Astrocyte of the cerebellum (primary cell): ENCODE measurements at regions not wholly inside any gene's neighbourhood (a gene's known extent, or its start where the extent isn't known, plus 50 kb on each side); places are given as distances from the start of the nearest gene placed in this dataset.
"Not testable (repeated sequence)": the region's sequence is repeated elsewhere in the genome, so short reads cannot be mapped to it uniquely, and the experiment has no call there.

Experiments
- DNase-seq: peaks from one replicate; pipeline ENCODE4 v3.0.0-alpha.2; 2011; ENCODE audit warnings: low read depth
- H3K4me3 ChIP-seq: 2 replicates; pipeline ENCODE4 v1.5.1; 2011; ENCODE audit warnings: mild to moderate bottlenecking, low read depth, low read length, moderate library complexity
- CTCF ChIP-seq: IDR thresholded peaks from 2 replicates; pipeline ENCODE4 v1.5.1; 2012; ENCODE audit warnings: low read length, low read depth, moderate library complexity, mild to moderate bottlenecking; ENCODE audit errors: missing control alignments
- in situ Hi-C: cut with HindIII; loops from 2 replicates; pipeline ENCODE4 v1.10.0; 2017; ENCODE audit warnings: low sequenced_read_pairs

GRCh38 chr7:53609185-53609584 is 573.8 kb downstream of the POM121L12 start:
- in situ Hi-C loops: no loop called here
- TF ChIP-seq CTCF: no peak
- DNase-seq: no peak
- H3K4me3 ChIP-seq: no peak overlapping the region

GRCh38 chr7:53611043-53611442 is 575.6 kb downstream of the POM121L12 start:
- in situ Hi-C loops: no loop called here
- TF ChIP-seq CTCF: no peak
- no peak for DNase-seq
- H3K4me3 ChIP-seq: no peak overlapping the region

- in situ Hi-C loops: no loop called here
- DNase-seq: no peak
- H3K4me3 ChIP-seq: no peak overlapping the region
- no peak for TF ChIP-seq CTCF
These were observed 588.9 kb downstream of the POM121L12 start for GRCh38 chr7:53624356-53624755.

GRCh38 chr7:53628775-53629174 is 593.3 kb downstream of the POM121L12 start:
- DNase-seq: no peak
- no peak overlapping the region for H3K4me3 ChIP-seq
- in situ Hi-C loops: no loop called here
- no peak for TF ChIP-seq CTCF

- H3K4me3 ChIP-seq, in situ Hi-C loops: not testable (repeated sequence)
These were observed 599.8 kb downstream of the POM121L12 start for GRCh38 chr7:53635251-53635650.

GRCh38 chr7:53638517-53638916 is 603.1 kb downstream of the POM121L12 start:
- TF ChIP-seq CTCF: no peak
- no peak for DNase-seq
- no peak overlapping the region for H3K4me3 ChIP-seq
- in situ Hi-C loops: no loop called here

More at GRCh38 chr7:53635251-53635650, 599.8 kb downstream of the POM121L12 start:
- DNase-seq: not testable (repeated sequence)

GRCh38 chr7:53641091-53641490 is 605.7 kb downstream of the POM121L12 start:
- H3K4me3 ChIP-seq: no peak overlapping the region
- no peak for TF ChIP-seq CTCF
- DNase-seq: no peak
- in situ Hi-C loops: no loop called here
